CD14-positive monocyte (primary cell): ENCODE measurements at regions not wholly inside any gene's neighbourhood (a gene's known extent, or its start where the extent isn't known, plus 50 kb on each side); places are given as distances from the start of the nearest gene placed in this dataset.

Experiments
- DNase-seq, 3 donors: peaks; one replicate each; pipeline ENCODE4 v3.0.0-alpha.2; 2011 to 2022
- H2AFZ ChIP-seq: 2 replicates; pipeline ENCODE4 v1.6.0; 2012; ENCODE audit warnings: mild to moderate bottlenecking, low read depth, low read length, inconsistent platforms; ENCODE audit not compliant: insufficient read depth, poor library complexity, severe bottlenecking
- H3K27ac ChIP-seq, 2 donors: 1 replicate in 1 of 2; 2 replicates in 1 of 2; pipeline ENCODE4 v1.5.1; 2012 to 2013; ENCODE audit warnings: low read length in 2 of 2, control low read depth in 1 of 2, inconsistent platforms in 1 of 2, low read depth in 1 of 2, mild to moderate bottlenecking in 1 of 2
- H3K27me3 ChIP-seq, 2 donors: one replicate each; pipeline versions ENCODE4 v1.6.0 to v1.6.1; 2011 to 2013; ENCODE audit warnings: low read length in 2 of 2; ENCODE audit not compliant: control insufficient read depth in 2 of 2, insufficient read depth in 2 of 2
- H3K36me3 ChIP-seq, 2 donors: replicated peaks in 1 of 2; 1 replicate in 1 of 2; 2 replicates in 1 of 2; pipeline versions ENCODE4 v1.5.1 to v1.6.1; 2012 to 2013; ENCODE audit warnings: low read length in 2 of 2, control low read depth in 1 of 2, inconsistent platforms in 1 of 2, mild to moderate bottlenecking in 1 of 2; ENCODE audit not compliant: insufficient read depth in 2 of 2, control insufficient read depth in 1 of 2
- H3K4me1 ChIP-seq, 2 donors: 1 replicate in 1 of 2; 2 replicates in 1 of 2; pipeline versions ENCODE4 v1.5.1 to v1.6.1; 2012 to 2013; ENCODE audit warnings: low read length in 2 of 2, control low read depth in 1 of 2, inconsistent platforms in 1 of 2, mild to moderate bottlenecking in 1 of 2, moderate library complexity in 1 of 2; ENCODE audit not compliant: insufficient read depth in 2 of 2, control insufficient read depth in 1 of 2
- H3K4me2 ChIP-seq: replicated peaks from 2 replicates; pipeline ENCODE3; 2012; ENCODE audit warnings: low read length, moderate library complexity, mild to moderate bottlenecking; ENCODE audit not compliant: poor library complexity, severe bottlenecking; ENCODE audit errors: extremely low read depth
- H3K4me3 ChIP-seq, 3 experiments: fragments of 200-600 bp in 1 of 3; sonication (generic) in 1 of 3; replicated peaks in 1 of 3; 1 replicate in 2 of 3; 2 replicates in 1 of 3; pipeline ENCODE4 v1.5.1; 2011 to 2013; ENCODE audit warnings: low read length in 3 of 3, mild to moderate bottlenecking in 3 of 3, control low read depth in 2 of 3, low read depth in 2 of 3, inconsistent platforms in 1 of 3, moderate library complexity in 1 of 3
- H3K79me2 ChIP-seq: 2 replicates; pipeline ENCODE4 v1.6.0; 2012; ENCODE audit warnings: mild to moderate bottlenecking, control low read depth, inconsistent platforms, low read length, moderate library complexity; ENCODE audit not compliant: insufficient read depth
- H3K9ac ChIP-seq: 2 replicates; pipeline ENCODE4 v1.6.0; 2017; ENCODE audit warnings: low read length, mild to moderate bottlenecking; ENCODE audit not compliant: insufficient read depth, poor library complexity, severe bottlenecking
- H3K9me3 ChIP-seq, 2 donors: replicated peaks in 1 of 2; 1 replicate in 1 of 2; 2 replicates in 1 of 2; pipeline versions ENCODE4 v1.5.1 to v1.6.1; 2012 to 2013; ENCODE audit warnings: low read length in 2 of 2, control low read depth in 1 of 2; ENCODE audit not compliant: control insufficient read depth in 1 of 2, insufficient read depth in 1 of 2
- H4K20me1 ChIP-seq: 2 replicates; pipeline ENCODE4 v1.6.0; 2012; ENCODE audit warnings: mild to moderate bottlenecking, low read length, control low read depth, moderate library complexity; ENCODE audit not compliant: insufficient read depth
- H3K27ac Mint-ChIP-seq, 7 donors: one replicate each; pipeline ENCODE4 v1.8.0; 2020; ENCODE audit warnings: mild to moderate bottlenecking in 7 of 7, mixed read lengths in 7 of 7, moderate library complexity in 6 of 7, inconsistent platforms in 2 of 7
- H3K27me3 Mint-ChIP-seq, 3 donors: one replicate each; pipeline ENCODE4 v1.8.0; 2021 to 2022; ENCODE audit warnings: low read depth in 3 of 3, mild to moderate bottlenecking in 3 of 3, mixed read lengths in 3 of 3, moderate library complexity in 3 of 3, inconsistent platforms in 1 of 3
- H3K36me3 Mint-ChIP-seq, 2 donors: one replicate each; pipeline ENCODE4 v1.8.0; 2020; ENCODE audit warnings: mixed read lengths in 2 of 2, inconsistent platforms in 1 of 2, mild to moderate bottlenecking in 1 of 2
- H3K4me1 Mint-ChIP-seq: one replicate; pipeline ENCODE4 v1.8.0; 2020; ENCODE audit warnings: mild to moderate bottlenecking, mixed read lengths
- H3K4me3 Mint-ChIP-seq, 2 donors: one replicate each; pipeline ENCODE4 v1.8.0; 2020; ENCODE audit warnings: mild to moderate bottlenecking in 2 of 2, mixed read lengths in 2 of 2, moderate library complexity in 1 of 2
- H3K9me3 Mint-ChIP-seq, 7 donors: one replicate each; pipeline ENCODE4 v1.8.0; 2020 to 2022; ENCODE audit warnings: mixed read lengths in 7 of 7, mild to moderate bottlenecking in 6 of 7, moderate library complexity in 6 of 7, inconsistent platforms in 2 of 7
- CTCF ChIP-seq: fragments of 200-600 bp; IDR thresholded peaks from one replicate; pipeline ENCODE4 v1.8.0; 2022; ENCODE audit warnings: antibody characterized with exemption, mild to moderate bottlenecking
- WGBS: methylation state at CpG from one replicate; pipeline ENCODE4 v1.1.5; 2013; ENCODE audit warnings: missing lambda C conversion rate; ENCODE audit not compliant: insufficient coverage; 5-methylcytosine and 5-hydroxymethylcytosine counted together
- intact Hi-C, 2 donors: fragments of 100-400 bp; cut with micrococcal nuclease; formaldehyde crosslinking; loops; one replicate each; pipeline versions ENCODE4 v1.15.0 to v1.15.1; 2023

GRCh38 chr4:10917566-10917965, 233.0 kb upstream of the CLNK start:
- Histone ChIP-seq H3K4me2 (no peak overlapping the region), H3K9ac (no peak overlapping the region), H2AFZ (no peak overlapping the region), H3K4me1 (no peaks in the 10 kb centered on the region), H3K27me3 (no peaks in the 10 kb centered on the region), H4K20me1 (no peaks in the 10 kb centered on the region), H3K9me3 (no peaks in the 10 kb centered on the region), H3K36me3 (no peaks in the 10 kb centered on the region), H3K79me2 (no peaks in the 10 kb centered on the region), H3K27ac (no peak overlapping the region), H3K4me3 (no peak overlapping the region)
- TF ChIP-seq CTCF, result no peak
- Mint-ChIP-seq H3K27ac (no peak overlapping the region), H3K27me3 (peaks cover 0 to 2% (median 2%) of the 10 kb centered on the region in 3 donors), H3K4me3 (no peak overlapping the region), H3K9me3 (peaks cover 0 to 3% (median 0%) of the 10 kb centered on the region in 7 donors), H3K36me3 (no peaks in the 10 kb centered on the region), H3K4me1 (no peaks in the 10 kb centered on the region)
- DNase-seq, result no peak
- 80% methylated on average over 1 of the region's 7 CpGs for WGBS
- intact Hi-C loops, result no loop called here

DNA sequence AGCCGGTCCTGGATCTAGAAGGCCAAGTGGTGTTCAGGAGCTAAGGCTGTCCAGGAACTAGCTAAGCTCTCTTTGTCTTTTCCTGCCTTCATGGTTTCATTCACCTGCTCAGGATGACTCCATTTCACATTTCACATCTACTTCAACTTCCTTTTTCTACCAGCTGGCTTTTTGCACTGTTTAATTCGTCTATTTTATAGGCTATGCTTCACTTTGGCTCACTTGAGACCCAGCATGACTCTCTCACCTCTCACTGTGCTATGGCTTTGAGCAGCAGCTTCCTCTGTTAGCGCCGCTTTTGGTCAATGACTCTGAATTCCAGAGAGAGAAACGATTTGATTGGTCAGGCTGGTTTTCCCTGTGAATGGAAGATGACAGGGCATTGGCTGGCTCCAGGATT, 213.5 kb upstream of the CLNK start:
- 88% methylated on average over 2 of the region's 5 CpGs for WGBS
- H3K4me1 ChIP-seq, result no peaks in the 10 kb centered on the region
- no peak for DNase-seq

More for the DNA sequence above, 213.5 kb upstream of the CLNK start:
- Mint-ChIP-seq H3K36me3 (no peaks in the 10 kb centered on the region), H3K4me3 (no peak overlapping the region), H3K27me3 (no peaks in the 10 kb centered on the region), H3K9me3 (peaks cover 0 to 12% (median 3%) of the 10 kb centered on the region in 7 donors), H3K4me1 (peaks cover 5% of the 10 kb centered on the region), H3K27ac (no peak overlapping the region)
- Histone ChIP-seq H3K9ac (no peak overlapping the region), H4K20me1 (no peaks in the 10 kb centered on the region), H3K27ac (no peak overlapping the region), H3K9me3 (no peaks in the 10 kb centered on the region), H3K4me2 (no peak overlapping the region), H3K27me3 (no peaks in the 10 kb centered on the region), H2AFZ (no peak overlapping the region), H3K36me3 (no peaks in the 10 kb centered on the region), H3K79me2 (no peaks in the 10 kb centered on the region), H3K4me3 (no peak overlapping the region)
- TF ChIP-seq CTCF, result no peak
- intact Hi-C loops, result no loop called here
